ENCODE measurements at regions not wholly inside any gene's neighbourhood (a gene's known extent, or its start where the extent isn't known, plus 50 kb on each side); places are given as distances from the start of the nearest gene placed in this dataset.

- no peak for DNase-seq
- TF ChIP-seq CTCF (IDR thresholded peaks at IDR 0.05) (no peak), POLR2A (IDR thresholded peaks at IDR 0.05) (no peak)
- Histone ChIP-seq H3K4me1 (no peaks in the 10 kb centered on the region), H3K4me3 (no peak overlapping the region), H3K27me3 (no peaks in the 10 kb centered on the region), H3K36me3 (no peaks in the 10 kb centered on the region), H3K9me3 (peaks cover 0 to 14% (median 0%) of the 10 kb centered on the region in 3 donors), H3K27ac (no peak overlapping the region)
- intact Hi-C loops (cut with DNase I) = no loop called here
- WGBS, 2 donors = 91 to 100% methylated on average over 1 of the region's 1 CpG
Observed at GRCh38 chr15:39320886-39321285, 260.0 kb upstream of the THBS1 start.

- Histone ChIP-seq H3K27ac (no peak overlapping the region), H3K36me3 (no peaks in the 10 kb centered on the region), H3K4me3 (no peak overlapping the region), H3K9me3 (peaks cover 0 to 14% (median 0%) of the 10 kb centered on the region in 3 donors), H3K27me3 (no peaks in the 10 kb centered on the region), H3K4me1 (no peaks in the 10 kb centered on the region)
- WGBS, 2 donors = 70 to 76% methylated on average over 2 of the region's 2 CpGs
- TF ChIP-seq POLR2A (IDR thresholded peaks at IDR 0.05) (no peak), CTCF (IDR thresholded peaks at IDR 0.05) (no peak)
- intact Hi-C loops (cut with DNase I) = no loop called here
- no peak for DNase-seq
Observed at GRCh38 chr15:39321977-39322376, 258.9 kb upstream of the THBS1 start.

GRCh38 chr15:39323157-39323556 lies 257.7 kb upstream of the THBS1 start:
- DNase-seq = no peak
- Histone ChIP-seq H3K4me3 (no peak overlapping the region), H3K9me3 (peaks cover 0 to 14% (median 0%) of the 10 kb centered on the region in 3 donors), H3K27me3 (no peaks in the 10 kb centered on the region), H3K4me1 (no peaks in the 10 kb centered on the region), H3K27ac (no peak overlapping the region), H3K36me3 (no peaks in the 10 kb centered on the region)
- intact Hi-C loops (cut with DNase I) = no loop called here
- no peak for TF ChIP-seq CTCF (IDR thresholded peaks at IDR 0.05)
- no peak for TF ChIP-seq POLR2A (IDR thresholded peaks at IDR 0.05)

GRCh38 chr15:39323706-39324105 lies 257.2 kb upstream of the THBS1 start:
- no peaks in the 10 kb centered on the region for H3K4me1 ChIP-seq
- WGBS, 2 donors = 84 to 94% methylated on average over 3 of the region's 3 CpGs
- peaks cover 0 to 14% (median 0%) of the 10 kb centered on the region in 3 donors for H3K9me3 ChIP-seq
- H3K27me3 ChIP-seq = no peaks in the 10 kb centered on the region
- no peaks in the 10 kb centered on the region for H3K36me3 ChIP-seq
- no peak overlapping the region for H3K27ac ChIP-seq
- intact Hi-C loops (cut with DNase I) = no loop called here
- no peak for DNase-seq
- no peak overlapping the region for H3K4me3 ChIP-seq
- TF ChIP-seq CTCF (IDR thresholded peaks at IDR 0.05) = no peak
- TF ChIP-seq POLR2A (IDR thresholded peaks at IDR 0.05) = no peak

- H3K4me3 ChIP-seq = no peak overlapping the region
- peaks cover 0 to 5% (median 4%) of the 10 kb centered on the region in 3 donors for H3K4me1 ChIP-seq
- no peaks in the 10 kb centered on the region for H3K9me3 ChIP-seq
- intact Hi-C loops (cut with DNase I) = no loop called here
- no peak overlapping the region for H3K27ac ChIP-seq
- no peak for DNase-seq
- no peaks in the 10 kb centered on the region for H3K27me3 ChIP-seq
- no peaks in the 10 kb centered on the region for H3K36me3 ChIP-seq
- TF ChIP-seq POLR2A (IDR thresholded peaks at IDR 0.05) = no peak
- TF ChIP-seq CTCF (IDR thresholded peaks at IDR 0.05) = no peak
- 75 to 84% methylated on average over 5 of the region's 5 CpGs for WGBS, 2 donors
Observed at GRCh38 chr15:39326306-39326975, 254.4 kb upstream of the THBS1 start.

Measured in esophagus squamous epithelium (tissue), 5 donors.